MM.1S (cell line): ENCODE measurements at regions not wholly inside any gene's neighbourhood (a gene's known extent, or its start where the extent isn't known, plus 50 kb on each side); places are given as distances from the start of the nearest gene placed in this dataset.

Source experiments
- EZH2 ChIP-seq: fragments of 300-600 bp; sonication (generic); optimal IDR thresholded peaks from 2 replicates; pipeline ENCODE3; 2017; ENCODE audit warnings: low read depth, mild to moderate bottlenecking, antibody characterized with exemption, low read length, mixed read lengths
- TF ChIP-seq, protein P1 (sequence below): fragments of 300-600 bp; sonication (generic); IDR thresholded peaks from 2 replicates; pipeline ENCODE4 v1.5.1; 2016; ENCODE audit warnings: antibody characterized with exemption, low read length, mixed read lengths

GRCh38 chr5:12193536-12193935, 289.3 kb upstream of the CTNND2 start:
- TF ChIP-seq, protein P1, sequence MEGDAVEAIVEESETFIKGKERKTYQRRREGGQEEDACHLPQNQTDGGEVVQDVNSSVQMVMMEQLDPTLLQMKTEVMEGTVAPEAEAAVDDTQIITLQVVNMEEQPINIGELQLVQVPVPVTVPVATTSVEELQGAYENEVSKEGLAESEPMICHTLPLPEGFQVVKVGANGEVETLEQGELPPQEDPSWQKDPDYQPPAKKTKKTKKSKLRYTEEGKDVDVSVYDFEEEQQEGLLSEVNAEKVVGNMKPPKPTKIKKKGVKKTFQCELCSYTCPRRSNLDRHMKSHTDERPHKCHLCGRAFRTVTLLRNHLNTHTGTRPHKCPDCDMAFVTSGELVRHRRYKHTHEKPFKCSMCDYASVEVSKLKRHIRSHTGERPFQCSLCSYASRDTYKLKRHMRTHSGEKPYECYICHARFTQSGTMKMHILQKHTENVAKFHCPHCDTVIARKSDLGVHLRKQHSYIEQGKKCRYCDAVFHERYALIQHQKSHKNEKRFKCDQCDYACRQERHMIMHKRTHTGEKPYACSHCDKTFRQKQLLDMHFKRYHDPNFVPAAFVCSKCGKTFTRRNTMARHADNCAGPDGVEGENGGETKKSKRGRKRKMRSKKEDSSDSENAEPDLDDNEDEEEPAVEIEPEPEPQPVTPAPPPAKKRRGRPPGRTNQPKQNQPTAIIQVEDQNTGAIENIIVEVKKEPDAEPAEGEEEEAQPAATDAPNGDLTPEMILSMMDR, result no peak
- TF ChIP-seq EZH2, result no peak
